Ovary (tissue), 3 donors: ENCODE measurements at regions not wholly inside any gene's neighbourhood (a gene's known extent, or its start where the extent isn't known, plus 50 kb on each side); places are given as distances from the start of the nearest gene placed in this dataset.

Experiments used
- CTCF ChIP-seq, 3 donors: fragments of 450-650 bp in 2 of 3; fragments of 200-600 bp in 1 of 3; IDR thresholded peaks; one replicate each; pipeline versions ENCODE4 v1.5.1 to v1.8.0; 2016 to 2022; ENCODE audit warnings: antibody characterized with exemption in 3 of 3, mild to moderate bottlenecking in 1 of 3
- POLR2A ChIP-seq: fragments of 450-650 bp; IDR thresholded peaks from one replicate; pipeline ENCODE4 v1.6.1; 2017; ENCODE audit warnings: antibody characterized with exemption, mild to moderate bottlenecking, moderate library complexity
- donor health status: DM: no; HTN: no; CAD: no.

- TF ChIP-seq POLR2A: no peak
- TF ChIP-seq CTCF (IDR thresholded peaks at IDR 0.05): no peak
These were observed 85.8 kb downstream of the LINGO1 start for GRCh38 chr15:77546870-77547269.
